HK-2 (cell line): ENCODE measurements at regions not wholly inside any gene's neighbourhood (a gene's known extent, or its start where the extent isn't known, plus 50 kb on each side); places are given as distances from the start of the nearest gene placed in this dataset.

Experiments
- DNase-seq: peaks from one replicate; pipeline ENCODE4 v3.0.0-alpha.2; 2018; ENCODE audit not compliant: unreplicated experiment

DNA sequence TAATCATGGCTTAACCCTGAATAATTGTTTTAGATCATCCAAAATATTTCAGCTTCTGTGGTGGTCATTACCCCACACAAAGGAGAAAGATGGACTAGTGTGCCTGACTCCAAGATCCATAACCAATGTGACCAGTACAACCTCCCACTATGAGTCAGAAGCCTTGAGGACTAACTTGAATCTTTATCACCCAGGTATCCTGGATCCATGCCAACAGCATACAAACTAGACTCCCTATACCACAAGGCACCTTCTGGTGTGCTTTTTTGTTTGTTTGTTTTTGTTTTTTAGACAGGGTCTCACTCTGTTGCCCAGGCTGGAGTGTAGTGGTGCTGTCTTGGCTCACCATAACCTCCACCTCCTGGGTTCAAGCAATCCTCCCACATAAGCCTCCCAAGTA is 317.7 kb downstream of the VPS13C start:
- no peak for DNase-seq

DNA sequence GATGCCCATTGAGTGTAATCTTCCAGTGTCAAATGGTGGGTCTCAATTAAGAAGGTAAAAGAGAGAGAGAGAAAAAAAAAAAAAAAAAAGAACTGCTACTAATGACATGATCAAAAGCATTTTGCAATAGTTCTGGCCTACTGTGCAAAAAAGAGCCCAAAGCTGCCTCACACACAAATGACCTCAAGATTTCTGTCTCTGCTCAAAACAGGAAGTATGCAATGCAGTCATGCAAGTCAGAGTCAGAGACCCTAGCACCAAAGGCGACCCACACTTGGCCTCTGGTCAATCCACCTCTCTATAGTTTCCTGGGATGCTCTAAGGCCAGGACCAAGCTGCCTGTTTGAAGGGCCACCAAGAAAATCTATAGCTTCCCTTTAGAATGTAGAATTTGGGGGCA is 323.5 kb downstream of the VPS13C start:
- no peak for DNase-seq

DNA sequence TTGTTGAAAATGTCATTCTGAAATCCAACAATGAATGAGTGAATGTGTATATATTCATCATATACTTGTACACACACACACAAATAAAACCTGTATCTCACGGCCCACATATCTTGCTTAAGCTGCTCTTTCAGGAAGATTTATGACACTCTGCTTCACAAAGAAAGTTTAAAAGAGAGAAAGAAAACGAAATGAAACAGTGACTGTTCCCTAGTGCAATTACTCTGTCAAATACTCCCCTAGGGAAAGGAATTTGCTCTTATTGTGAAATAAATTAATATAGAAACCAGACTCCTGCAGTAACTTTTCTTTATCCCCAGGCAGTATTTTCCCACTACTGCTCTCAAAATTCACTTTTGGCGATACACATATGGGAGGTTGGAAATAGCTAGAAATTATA is 329.1 kb downstream of the VPS13C start:
- no peak for DNase-seq

DNA sequence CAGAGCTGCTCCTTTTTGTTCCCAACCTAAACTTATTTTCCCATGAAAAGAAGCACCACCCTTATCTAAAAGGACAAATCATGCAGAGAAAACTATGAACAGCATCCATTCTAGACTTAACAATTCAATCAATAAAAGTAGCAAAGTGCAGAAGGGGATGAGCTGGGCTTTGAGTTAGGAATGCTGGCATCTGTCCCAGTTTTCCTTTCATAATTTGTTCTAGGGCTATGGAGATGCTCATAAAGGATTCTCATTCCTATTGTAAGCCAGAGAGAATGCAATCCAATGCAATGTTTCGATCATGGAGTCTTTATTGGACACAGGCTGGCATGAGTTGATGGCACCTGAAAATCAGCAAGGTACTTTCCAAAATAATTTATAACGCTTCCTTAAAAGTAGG is 330.6 kb downstream of the VPS13C start:
- DNase-seq = no peak

DNA sequence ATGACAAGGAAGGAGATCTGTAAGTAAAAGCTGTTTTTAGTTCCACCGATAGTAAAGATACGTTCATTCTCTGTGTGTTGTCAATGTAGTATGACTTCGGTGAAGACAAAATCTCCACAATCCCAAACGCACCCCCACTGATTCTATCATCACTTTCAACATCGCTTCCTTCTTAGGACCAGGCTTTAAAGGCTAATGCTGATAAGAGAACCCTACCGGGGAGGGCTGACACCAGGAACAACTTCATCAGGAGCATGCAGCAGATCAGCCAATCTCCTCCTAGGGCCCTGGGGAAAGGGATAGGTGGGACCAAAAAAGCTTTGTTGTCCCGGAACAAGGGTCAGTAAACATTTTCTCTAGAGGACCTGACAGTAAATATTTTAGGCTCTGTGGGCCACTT is 334.1 kb downstream of the VPS13C start:
- DNase-seq = no peak

DNA sequence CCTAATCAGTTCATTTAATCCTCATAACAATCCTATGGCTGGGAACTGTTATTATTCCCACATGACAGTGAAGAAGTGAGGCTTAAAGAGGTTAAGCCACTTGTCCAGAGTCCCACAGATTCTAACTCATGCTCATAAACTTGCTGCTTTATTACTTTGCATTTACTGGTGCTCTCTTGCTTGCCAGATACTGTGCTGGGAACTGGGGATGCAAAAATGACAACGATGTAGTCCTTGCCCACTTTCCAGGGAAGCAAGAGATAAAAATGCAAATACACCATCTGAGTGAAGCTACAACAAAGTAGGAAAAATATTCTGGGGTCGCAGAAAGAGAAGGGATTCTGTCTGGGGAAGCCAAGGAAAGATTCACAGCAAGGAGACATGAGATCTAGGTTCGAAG is 335.0 kb downstream of the VPS13C start:
- no peak for DNase-seq

DNA sequence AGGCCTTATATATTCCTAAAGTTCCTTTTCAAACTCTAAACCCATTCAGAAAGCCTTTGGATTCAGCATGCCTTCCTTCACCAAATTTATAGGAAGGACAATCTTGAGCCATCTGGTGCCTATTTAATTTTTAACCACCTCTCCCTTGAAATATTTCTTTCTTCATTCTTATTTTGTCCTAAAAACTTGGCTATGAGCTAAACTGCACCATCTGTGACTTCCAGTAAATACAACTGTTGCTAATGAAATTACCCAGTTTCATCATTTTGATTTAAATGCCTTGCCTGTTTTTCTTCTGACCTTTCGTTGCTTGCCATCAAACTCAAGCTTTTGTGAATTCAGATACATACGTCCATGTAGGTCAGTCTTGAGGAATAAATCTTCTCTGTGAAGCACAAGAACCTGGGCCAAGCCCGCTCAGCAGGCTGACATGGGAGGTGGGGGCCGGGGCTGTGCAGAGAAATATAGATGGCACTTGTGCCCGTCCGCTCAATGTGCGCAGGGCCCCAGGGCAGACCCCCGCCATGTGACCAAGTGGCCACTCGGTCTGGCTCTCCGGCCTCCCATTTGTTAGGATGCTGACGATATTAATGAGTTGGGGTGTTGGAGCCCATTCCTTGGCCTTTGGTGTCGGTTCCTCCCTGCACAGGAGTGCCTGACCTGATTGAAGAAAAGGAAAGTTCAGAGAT is 335.9 kb downstream of the VPS13C start:
- DNase-seq = no peak

DNA sequence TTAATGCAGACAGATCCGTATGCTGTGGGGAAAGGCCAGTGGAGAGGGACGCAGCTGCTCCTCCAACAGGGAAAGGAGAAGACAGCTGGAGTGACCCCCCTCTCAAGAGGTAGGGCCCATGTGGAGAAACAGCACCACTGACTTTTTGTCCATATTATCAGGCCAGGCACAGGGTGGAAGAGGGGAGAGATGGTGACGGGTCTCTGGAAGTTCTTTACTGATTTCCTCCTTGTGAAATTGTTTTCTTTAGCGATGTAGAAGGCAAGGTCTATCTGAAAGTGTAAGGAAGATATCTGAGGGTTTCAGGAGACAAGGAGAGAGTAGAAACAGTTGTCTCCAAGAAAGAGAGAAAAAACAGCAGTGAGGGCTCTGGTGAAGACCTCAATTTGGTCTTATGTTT is 338.8 kb downstream of the VPS13C start:
- DNase-seq = no peak

DNA sequence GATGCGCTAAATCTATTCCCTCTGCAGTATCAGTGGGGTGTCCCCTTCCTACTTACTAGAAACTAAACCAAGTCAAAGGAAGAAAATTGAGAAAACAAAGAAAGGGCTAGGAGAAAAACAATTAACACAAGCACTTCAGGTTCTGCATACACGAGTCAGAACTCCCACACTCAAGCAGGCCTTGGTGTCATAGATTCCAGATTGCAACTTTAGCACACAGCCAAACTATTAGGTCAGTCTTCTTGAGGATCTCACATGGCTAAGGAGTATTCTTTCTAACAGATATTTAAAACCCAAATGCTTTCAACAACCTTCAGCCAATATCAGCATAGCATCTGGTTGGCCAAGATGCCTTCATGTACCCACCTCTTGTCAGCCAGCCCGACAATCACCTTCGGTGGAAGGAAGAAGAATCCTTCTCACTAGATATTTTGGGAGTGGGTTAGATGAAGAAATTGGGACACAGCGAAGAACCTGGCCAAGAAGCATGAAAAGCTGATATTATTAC is 340.0 kb downstream of the VPS13C start:
- no peak for DNase-seq

DNA sequence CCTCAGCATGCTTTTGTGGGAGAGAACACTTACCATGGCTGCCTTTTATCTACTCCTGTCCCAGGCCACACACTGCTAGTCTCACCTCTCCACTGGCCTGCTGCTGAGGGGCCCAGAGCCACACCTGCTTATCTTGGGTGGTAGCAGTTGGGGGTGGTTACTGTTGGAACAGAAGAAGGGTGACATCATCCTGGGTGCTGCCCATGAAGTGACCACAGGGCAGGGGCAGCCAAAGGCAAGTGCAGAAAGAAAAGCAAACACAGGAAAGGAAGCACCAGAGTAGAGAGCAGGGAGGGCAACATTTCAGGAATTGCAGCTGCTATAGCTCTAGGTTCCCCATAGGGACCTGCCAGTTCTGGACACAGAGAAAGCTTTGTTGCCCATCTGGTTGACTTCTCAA is 345.2 kb downstream of the VPS13C start:
- DNase-seq = no peak

DNA sequence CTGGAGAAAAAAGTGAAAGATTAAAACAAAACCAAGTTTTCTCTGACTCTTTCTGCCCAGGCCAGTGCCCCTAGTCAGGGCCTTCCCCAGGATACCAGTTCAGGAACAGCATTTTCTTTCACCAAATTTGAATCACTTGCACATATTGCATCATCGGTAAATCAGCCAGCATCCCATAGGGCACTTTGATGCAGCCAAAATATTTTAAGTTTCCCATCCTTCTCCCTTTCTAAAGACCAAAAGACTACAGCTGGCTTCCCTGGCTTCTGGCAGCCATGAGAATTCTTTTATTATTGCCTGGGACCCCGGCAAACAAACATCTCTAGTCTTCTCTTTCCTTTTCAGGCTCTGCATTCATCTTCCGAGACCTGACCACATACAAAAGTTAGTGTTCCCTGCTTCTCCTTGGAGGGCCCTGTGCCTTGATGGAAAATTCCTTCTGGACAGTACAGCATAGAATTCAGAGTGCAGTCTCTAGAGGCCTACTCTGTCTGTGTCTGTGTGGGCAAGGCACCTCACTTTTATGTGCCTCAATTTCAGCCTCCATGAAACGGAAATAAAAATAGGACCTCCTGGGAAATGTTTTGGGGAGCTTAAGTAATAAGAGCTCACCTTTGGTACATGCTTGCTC is 348.0 kb downstream of the VPS13C start:
- no peak for DNase-seq

DNA sequence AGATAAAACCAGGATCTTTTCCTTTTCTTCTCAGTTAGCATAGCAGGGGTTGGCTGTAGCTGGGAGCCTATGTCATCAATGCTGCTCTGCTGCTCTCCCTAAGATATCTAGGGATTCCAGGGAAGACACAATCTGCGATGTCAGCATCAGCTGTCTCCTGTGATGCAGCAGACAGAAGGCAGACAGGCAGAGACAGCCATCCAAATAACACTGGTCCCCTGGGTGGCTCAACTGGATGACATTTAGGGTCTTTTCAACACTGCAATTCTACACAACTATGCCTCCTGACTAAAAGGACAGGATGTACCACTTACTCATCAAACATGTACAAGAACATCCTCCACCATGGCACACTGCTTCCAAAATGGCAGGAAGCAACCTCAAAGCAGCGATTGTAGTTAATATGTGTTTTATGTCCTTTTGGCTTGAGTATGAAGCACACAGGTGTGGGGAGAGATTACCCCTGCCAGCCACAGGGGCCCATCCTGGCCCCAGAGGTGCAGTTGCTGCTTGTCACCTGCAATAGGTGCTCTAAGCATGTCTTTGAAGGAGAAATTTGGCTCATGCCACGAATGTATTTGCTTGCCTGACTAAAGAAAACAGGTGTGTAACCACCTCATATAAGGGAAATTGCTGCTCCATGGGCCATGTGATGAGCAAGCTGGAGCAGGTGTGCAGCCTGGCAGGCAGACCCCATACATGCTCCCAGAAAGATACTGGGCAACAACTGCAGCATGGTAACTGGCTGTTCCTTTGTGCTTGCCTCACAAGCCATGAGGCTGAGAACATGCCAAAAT is 357.8 kb downstream of the VPS13C start:
- DNase-seq = no peak

DNA sequence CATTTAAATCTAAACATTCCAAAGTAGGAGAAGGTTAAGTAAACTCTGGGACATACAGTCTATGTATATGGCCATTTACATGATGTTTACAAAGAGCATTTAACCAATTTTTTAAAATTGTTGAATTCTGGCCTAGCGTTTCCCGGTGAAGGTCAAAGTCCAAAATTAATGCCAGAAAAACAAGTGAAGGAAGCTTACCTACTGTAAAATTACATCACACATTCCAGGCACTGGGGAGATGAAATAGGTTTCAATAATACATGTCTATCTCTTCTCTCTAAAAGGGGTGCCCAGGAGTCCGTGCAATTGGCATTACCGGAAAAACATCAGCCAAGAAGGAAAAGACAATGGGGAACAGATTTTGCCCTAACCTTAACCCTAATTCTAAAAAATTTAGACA is 358.8 kb downstream of the VPS13C start:
- no peak for DNase-seq

DNA sequence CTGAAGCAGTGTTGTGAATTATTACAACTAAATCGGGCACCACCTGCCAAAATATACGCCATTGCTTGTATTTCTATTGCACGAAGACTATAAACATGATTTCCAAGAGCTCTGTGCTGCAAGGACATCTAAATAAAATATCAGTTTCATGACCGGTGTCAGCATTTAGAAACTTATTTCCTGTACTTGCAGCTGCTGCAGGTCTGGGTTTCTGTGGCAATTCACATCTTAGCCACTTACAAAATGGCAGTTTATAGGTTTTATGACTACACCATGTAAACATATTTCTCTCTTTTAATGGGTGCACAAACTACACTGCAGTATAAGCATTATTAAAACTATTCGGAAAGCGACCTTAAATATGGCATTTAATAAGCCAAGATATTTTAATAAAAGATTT is 359.4 kb downstream of the VPS13C start:
- no peak for DNase-seq

DNA sequence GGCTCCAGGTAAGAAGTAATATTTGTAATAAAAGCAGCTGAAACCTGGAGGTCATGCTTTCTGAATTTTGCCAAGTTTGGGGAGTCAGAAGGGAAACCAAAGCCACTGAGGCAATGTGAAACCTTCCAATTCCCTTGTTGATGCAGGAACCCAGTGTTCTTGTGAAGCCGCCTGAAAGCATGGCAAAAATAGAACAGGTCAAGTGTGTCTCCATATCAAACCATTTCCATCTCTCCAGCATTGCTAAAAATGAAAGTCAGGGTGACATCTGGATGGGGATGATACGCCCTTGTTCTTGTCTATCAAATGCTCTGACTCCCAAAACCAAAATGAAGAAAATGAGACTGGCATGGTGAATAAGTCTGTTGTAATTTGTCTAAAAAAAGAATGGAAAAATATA is 362.5 kb downstream of the VPS13C start:
- no peak for DNase-seq

DNA sequence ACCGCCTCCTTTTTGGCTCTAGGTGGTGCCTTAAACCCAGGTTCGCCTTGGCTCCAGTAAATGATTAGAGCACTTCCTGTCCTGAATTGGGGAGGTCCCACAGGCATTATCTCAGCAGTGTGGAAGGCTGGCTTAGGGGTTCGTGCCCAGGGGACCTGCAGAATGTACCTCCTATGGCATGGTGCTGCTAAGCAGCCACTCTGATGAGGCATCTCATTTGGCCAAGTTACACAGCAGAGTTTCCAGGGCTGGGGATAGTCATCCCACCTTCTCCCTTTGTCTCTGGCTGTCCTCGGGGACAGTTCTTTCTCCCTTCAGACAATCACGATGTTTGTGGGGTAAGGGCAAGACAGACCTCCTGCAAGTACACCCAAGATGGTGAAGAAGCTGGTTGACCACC is 371.2 kb downstream of the VPS13C start:
- DNase-seq = no peak

DNA sequence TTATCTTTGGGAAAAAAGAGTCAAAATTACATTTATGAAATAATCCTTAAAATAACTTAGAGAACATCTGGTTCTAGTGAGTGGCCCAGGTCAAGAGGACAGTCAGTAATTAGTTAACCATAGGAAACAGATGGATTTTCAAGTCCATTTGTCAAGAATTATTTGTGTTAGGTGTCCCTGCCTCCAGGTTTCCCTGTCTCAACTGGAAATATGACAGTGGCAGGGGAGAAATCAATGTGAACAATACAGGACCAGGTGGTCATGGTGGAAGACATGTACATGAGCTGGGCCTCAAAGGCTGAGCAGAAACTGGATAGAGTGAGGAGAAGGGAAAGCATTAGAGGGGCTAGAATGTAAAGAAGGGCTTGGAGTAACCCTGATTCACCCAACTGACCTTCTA is 372.6 kb downstream of the VPS13C start:
- no peak for DNase-seq

DNA sequence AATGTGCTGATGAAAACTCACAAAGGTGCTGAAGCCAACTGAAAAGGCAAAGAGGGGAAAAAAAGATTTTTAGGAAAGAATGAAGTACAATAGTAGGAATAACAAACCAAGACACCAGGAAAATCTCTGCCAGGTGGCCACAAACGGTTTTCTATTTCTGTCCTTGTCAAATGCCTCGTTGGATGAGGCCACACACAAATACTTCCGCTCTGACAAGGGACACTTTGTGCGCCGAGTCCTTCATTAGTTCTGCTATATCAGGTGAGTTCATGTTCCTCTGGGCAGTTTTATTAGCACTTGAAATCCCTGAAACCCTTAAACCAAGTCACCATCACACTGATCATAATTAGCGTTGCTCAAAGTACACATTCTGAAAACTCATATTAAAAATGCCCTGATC is 373.1 kb downstream of the VPS13C start:
- no peak for DNase-seq

DNA sequence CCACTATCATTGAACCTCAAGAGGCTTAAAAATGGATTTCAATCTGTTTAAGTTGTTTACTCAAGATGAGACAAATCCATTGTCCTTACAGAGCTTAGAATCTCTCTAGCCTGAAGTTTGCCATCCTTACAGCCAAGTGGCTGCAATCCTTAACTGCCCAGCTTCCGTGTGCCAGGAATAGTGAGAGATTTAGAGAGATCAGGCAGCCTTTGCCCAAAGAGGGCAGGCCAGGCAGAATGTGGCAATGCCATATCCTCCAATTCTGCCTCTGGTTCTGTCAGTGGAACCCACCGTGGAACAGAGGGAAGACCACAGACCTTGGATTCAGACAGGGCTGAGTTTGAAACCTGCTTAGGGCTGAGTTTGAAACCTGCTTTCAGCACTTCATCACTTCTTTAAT is 374.3 kb downstream of the VPS13C start:
- DNase-seq = no peak

DNA sequence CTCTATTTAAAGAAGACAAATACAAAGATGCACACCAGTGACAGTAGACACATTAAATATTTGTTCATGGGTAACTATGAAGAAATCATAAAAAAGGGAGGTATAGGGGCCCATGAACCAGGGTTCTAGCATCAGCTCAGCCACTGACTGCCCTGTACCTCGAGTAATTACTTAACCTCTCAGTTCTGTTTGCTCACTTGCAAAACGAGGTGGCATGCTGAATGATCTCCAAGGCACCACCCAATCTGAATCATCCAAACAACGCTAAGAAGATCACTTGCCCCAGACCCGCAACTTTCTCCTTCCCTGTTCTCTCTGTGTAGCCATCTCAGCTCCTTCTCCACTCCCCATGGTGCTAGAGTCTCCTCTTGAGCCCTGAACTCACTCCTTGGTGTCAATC is 374.7 kb downstream of the VPS13C start:
- DNase-seq = no peak

DNA sequence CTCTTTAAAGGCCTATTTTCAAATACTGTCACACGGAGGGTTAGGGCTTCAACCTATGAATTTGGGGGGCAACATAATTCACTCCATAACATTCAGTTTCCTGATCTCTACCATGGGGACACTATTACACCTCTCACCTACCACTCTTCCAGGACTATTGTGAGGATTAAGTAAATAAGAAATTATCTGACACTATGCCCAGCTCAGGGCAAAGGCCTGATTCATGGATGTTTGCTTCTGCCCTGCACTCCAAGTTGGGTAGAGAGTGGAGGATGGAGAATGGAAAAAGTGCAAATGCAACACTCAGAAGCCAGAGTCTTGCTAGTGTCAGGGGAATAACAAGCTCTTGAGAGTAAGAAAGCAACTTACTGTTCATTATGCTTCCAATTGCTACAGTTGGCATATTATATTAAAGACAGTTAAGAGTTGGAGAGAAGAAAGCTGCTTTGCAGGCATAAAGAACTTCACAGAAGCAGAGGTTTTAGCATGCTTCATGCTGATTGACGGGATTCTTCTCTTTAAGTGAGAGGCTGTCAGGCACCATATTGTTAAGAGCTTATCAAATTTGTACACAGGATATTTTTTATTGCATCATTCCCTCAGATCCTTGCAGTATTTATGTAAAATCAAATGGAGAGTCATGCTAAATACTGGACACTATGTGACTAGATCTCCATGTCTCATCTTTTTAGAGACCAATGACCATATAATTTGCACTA is 375.3 kb downstream of the VPS13C start:
- DNase-seq = no peak
